Dedifferentiated amniotic fluid mesenchymal stem cell (primary cell): ENCODE measurements at regions not wholly inside any gene's neighbourhood (a gene's known extent, or its start where the extent isn't known, plus 50 kb on each side); places are given as distances from the start of the nearest gene placed in this dataset.
"Not testable (repeated sequence)": the region's sequence is repeated elsewhere in the genome, so short reads cannot be mapped to it uniquely, and the experiment has no call there.

ENCODE experiments used
- DNase-seq: peaks from one replicate; pipeline ENCODE4 v3.0.0-alpha.2; 2016; ENCODE audit errors: extremely low spot score

DNA sequence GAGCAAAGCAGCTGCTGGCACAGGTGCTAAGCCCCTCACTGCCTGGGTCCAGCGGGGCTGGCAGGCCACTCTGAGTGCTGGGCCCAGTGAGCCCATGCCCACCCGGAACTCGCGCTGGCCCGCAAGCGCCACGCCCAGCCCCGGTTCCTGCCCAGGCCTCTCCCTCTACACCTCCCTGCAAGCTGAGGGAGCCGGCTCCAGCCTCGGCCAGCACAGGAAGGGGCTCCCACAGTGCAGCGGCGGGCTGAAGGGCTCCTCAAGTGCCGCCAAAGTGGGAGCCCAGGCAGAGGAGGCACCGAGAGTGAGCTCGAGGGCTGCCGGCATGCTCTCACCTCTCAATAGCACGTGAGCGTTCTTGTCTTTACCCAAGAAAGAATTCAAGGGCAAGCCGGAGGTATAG, 219.5 kb upstream of the FRG2C start:
- DNase-seq: not testable (repeated sequence)

DNA sequence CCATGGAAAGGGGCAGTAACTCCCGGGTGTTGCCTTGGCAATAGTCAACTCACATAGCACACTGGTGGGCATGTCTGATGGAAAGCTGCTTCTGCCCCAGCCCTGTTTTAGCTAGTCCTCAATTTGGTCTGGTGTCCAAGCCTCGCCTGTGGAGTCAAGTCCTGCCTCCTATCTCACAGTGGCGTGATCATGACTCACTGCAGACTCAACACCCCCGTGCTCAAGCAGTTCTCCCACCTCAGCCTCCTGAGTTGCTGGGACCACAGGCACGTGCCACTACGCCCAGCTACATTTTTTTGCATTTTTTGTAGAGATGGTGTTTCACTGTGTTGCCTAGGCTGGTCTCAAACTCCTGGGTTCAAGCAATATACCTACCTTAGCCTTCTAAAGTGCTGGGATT, 218.9 kb upstream of the FRG2C start:
- DNase-seq: not testable (repeated sequence)

DNA sequence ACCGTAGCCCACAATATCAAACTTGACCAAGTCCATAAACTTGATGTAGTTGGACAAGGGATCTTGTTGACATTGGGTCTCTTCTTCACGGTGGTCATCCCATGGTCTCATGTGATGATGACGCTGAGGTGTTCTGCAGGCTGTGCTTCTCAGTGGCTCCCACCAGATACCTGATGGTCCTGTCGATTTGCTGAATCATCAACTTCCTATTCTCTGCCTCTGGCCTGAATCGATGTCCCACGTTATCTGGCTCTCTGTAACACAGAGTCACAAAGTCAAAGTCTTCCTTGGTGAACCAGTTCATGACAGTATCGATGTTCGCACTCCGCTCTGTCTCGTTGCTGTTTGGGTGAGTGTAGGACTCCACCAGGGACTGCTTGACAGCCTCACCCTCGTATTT, 217.2 kb upstream of the FRG2C start:
- DNase-seq: not testable (repeated sequence)

DNA sequence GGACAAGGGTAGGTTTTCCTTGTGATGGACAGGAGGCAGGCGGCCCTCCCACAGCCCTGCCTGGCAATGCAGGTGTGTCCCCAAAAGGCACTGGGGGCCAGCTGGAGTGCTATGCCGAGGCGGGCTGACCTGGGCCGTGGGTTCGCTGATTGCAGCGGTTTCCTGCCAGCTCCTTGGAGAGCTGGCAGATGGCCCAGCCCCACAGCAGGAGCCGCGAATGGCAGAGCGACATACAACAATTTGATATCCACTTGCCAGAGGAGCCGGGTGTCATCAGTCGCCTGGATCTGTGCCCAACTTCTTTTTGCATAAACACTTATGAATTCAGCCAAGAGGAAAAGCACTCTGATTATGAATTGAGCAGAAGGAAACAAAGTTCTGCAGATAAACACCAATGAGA, 210.8 kb upstream of the FRG2C start:
- not testable (repeated sequence) for DNase-seq

DNA sequence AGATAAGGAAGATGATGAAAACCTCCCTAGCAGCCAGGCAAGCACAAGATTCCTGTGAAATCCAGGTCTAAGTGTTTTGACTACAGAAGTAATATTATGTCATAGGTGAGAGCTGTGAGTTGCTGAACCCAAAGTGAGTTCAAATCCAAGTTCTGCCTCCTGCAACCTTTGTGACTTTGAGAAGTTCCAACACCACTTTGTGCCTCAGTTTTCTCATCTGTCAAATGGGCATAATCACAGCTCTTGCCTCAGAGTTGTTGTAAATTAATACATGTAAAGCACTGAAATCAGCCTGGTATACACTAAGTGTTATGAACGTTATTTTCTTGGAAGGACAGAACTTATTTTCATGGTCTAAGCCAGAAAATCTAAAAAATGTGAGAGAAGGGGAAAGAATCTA, 210.3 kb upstream of the FRG2C start:
- not testable (repeated sequence) for DNase-seq

DNA sequence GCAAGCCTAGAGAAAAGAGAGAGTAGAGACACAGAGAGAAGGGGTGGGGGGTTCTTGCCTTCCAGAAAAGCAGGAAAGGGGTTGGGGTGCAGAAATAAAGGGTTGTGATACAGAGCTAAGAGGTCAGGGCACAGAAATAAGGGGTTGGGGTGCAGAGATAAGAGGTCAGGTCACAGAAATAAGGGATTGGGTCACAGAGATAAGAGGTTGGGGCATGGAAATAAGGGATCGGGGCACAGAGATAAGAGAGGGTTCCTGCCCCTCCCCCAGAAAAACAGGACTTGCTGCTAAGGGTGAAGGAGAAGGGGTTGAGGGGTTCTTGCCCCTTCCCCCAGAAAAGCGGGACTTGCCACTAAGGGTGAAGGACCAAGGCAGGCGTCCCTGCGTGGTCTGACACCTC, 189.6 kb upstream of the FRG2C start:
- DNase-seq: not testable (repeated sequence)

DNA sequence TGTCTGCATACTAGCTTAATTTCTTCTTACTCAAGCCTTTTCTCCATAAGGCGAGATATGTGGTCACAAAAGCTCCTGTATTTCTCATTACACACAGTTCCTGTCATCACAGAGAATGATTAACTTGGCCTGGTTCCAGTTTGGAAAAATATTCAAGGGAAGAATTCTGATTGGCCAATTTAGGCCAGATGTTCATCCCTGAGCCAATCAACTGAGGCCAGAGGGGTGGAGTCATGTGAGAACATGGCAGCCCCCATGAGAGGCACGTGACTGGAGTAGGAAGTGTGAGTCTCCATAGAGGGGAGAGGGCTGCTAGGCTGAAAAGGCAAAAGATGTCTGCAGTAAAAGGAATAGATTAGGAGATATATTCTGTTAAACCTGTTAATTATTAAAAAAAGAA, 167.5 kb upstream of the FRG2C start:
- not testable (repeated sequence) for DNase-seq

DNA sequence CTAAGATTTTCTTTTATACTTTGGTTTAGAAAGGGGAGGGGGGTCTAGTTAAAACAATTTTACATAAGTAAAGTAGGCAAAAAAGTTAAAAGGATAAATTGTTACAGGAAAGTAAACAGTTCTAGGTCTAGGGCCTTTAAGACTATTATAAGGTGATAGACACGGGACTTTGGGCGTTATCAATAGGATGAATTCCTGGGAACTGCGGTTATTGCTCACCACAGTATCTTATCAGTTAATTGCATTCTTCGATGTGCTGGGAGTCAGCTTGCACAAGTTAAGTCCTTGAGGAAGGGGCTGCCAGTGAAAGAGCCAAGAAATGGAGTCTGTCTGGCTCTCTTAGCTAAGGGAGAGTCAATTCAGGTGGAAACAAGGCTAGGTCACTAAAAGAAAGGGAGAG, 163.8 kb upstream of the FRG2C start:
- DNase-seq: not testable (repeated sequence)

DNA sequence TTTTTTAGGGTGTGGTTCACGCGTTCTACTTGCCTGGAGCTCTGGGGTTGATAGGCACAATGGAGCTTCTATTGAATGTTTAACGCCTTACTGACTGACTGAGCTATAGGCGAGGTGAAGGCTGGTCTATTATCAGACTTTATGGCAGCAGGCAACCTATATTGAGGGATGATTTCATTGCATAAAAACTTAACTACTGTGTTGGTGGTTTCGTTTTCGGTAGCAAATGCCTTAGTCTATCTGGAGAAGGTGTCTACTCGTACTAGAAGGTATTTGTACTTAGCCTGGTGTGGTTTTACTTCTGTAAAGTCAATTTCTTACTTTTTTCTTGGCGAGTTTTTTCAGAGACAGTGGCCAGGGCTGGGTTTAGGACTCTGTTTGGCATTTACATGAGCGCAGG, 162.0 kb upstream of the FRG2C start:
- DNase-seq: not testable (repeated sequence)

DNA sequence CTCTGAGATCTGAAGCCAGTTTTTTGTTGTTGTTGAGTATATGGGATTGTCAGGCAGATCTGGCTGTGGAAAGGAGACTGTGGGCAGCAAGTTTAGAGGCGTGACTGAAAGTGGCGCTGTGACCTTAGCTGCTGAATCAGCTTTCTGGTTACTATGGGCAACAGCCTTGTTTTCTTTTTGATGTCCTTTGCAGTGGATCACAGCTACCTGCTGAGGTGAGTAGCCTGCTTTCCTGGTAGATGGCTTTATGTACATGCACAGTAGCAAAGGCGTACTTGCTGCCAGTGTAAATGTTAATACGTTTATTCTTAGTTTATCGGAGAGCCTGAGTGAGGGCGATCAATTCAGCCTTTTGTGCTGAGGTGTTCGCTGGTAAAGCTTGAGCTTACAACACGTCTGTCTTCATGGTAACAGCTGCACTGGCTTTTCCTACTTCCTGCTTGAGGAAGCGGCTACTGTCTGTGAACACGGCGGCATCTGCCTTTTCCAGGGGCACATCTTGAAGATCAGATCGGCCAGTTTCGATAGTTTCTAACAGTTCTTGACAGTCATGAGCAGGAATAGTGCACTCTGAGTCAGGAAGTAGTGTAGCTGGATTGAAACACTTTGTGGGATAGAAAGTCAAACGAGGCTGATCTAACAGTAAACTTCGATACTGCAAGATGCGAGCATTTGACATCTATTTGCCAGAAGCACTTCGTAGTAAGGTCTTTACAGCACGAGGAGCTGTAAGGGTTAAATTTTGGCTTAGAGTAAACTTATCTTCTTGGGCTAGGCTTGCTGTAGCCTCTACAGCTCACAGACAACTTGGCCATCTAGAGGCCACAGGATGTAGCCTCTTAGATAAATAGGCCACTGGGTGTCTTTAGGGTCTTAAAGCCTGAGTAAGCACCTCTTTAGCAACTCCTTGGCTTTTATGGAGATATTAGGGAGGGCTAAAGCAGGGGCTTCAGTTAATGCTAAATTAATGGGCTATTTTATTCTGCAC, 161.1 kb upstream of the FRG2C start:
- not testable (repeated sequence) for DNase-seq

DNA sequence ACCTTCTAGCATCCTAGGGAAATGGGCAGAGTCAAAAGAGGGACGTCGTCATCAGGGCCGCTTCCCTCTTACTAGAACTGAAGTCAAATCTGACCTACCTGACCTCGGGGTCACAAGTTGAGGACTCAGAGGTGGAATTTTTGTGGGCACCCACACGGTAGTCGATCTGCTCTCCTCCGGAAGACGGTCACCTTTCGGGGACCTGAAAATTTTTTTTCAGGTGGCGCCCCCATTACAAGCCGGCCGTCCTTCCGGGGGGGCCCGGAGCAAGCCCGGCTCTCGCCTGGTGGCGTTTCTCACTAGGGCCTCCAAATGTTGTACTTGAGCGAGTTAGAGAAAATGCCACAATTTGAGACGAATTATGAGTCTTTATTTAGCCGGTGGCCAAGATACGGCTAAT, 157.5 kb upstream of the FRG2C start:
- no peak for DNase-seq

DNA sequence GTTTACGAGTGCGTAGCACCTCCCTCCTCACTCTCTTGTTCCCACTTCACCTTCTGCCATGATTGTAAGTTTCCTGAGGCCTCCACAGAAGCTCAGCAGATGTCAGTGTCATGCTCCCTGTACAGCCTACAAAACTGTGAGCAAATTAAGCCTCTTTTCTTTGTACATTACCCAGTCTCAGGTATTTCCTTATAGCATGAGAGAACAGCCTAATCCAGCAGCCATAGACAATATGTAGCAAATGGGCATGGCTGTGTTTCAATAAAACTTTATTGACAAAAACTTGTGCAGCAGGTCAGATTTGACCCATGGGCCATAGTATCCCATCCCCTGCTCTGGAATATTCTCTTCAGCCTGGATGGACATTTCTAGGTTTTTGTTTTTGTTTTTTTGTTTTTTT, 156.2 kb upstream of the FRG2C start:
- DNase-seq: not testable (repeated sequence)

DNA sequence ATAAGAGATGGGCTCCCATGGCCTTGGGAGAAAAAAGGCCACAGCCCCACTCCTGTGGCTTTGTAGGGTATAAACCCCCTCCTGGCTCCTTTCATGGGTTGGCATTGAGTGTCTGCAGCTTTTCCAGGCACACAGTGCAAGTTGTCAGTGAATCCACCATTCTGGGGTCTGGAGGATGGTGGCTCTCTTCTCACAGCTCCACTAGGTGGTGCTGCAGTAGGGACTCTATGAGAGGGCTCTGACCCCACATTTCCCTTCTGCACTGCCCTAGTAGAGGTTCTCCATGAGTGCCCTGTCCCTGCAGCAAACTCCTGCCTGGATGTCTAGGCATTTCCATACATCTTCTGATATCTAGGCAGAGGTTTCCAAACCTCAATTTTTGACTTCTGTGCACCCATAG, 136.5 kb upstream of the FRG2C start:
- DNase-seq: not testable (repeated sequence)

DNA sequence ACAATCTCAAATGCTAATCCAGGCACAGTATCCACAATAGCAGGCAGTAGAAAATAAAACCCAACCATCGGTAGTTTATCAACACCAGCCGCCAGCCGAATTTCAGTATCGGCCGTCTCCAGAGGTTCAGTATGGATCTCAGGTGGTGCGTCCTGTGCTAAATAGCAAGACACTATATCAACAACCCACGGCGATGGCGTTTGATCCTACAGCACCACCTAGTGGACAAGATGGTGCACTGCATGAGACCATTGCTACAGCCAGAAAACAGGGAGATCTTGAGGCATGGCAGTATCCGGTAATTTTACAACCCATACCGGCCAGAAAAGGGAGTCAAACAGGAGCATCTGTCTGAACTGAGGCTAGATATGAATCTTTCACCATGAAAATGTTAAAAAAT, 112.0 kb upstream of the FRG2C start:
- not testable (repeated sequence) for DNase-seq

DNA sequence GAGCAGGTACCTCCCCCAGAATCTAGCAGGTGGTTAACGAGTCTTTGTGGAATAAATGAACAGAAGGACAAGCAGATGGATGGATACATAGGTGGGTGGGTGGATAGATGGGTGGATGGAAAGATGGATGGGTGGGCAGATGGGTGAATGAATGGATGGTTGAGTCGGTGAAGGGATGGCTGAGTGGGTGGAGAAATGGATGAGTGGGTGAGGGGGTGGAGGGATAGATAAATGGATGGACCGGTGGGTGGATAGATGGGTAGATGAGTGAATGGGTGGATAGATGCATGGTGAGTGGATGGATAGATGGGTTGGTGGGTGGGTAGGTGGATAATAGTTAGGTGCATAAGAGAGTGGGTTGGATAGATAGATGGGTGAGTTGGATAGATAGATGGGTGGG, 99.7 kb upstream of the FRG2C start:
- not testable (repeated sequence) for DNase-seq

DNA sequence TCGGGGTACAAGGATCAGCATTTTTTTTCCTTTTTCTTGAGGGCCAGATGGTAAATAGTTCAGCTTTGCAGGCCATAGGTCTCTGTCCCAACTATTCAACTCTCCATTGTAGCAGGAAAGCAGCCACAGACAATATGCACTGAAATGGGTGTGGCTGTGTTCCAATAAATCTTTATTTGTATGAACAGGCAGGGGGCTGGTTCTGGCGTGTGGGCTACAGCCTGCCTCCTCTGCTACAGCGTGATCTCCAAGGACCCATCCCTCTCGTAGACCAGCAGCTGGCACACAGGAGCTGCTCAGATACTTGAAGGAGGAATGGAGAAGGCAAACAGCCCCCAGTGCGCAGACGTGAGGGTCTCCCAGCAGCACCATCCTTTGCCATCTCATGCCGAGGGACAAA, 91.8 kb upstream of the FRG2C start:
- not testable (repeated sequence) for DNase-seq

DNA sequence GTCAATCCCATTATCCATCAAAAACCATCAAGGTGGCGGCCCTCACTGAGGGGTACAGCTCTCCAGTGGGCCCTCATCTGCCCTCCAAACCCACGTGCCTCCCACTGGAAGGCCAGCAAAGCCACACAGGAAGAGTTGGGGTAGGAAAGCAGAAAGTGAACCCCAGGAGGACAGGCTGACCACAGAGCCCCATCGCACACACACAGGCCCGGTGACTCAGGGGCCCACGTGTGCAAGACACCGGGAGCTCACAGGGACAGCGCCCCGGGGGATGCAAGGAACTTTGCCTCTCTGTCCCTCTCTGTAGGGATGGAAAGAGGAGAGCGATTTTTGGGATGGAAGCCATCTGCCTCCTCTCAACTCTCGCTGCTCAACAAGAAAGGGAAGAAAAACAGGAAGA, 85.0 kb upstream of the FRG2C start:
- DNase-seq: not testable (repeated sequence)

DNA sequence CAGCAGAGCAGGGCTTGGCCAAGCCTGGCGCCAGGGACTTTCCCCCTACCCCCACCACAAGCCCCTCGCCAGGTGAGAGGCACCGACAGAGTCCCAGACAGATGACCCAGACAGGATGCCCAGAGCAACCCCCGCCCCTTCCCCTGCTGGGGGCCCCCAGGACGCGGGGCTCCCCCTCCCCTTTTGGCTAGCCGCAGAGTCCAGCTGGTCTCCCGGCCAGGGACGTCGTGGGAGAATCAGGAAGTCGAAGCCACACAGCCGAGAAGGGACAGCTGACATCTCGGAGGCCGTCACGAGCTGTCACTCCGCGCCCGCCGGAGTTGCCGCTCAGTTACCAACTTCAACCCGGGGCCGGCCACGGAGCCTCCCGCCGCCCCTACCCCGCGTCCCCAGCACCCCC, 84.6 kb upstream of the FRG2C start:
- not testable (repeated sequence) for DNase-seq

DNA sequence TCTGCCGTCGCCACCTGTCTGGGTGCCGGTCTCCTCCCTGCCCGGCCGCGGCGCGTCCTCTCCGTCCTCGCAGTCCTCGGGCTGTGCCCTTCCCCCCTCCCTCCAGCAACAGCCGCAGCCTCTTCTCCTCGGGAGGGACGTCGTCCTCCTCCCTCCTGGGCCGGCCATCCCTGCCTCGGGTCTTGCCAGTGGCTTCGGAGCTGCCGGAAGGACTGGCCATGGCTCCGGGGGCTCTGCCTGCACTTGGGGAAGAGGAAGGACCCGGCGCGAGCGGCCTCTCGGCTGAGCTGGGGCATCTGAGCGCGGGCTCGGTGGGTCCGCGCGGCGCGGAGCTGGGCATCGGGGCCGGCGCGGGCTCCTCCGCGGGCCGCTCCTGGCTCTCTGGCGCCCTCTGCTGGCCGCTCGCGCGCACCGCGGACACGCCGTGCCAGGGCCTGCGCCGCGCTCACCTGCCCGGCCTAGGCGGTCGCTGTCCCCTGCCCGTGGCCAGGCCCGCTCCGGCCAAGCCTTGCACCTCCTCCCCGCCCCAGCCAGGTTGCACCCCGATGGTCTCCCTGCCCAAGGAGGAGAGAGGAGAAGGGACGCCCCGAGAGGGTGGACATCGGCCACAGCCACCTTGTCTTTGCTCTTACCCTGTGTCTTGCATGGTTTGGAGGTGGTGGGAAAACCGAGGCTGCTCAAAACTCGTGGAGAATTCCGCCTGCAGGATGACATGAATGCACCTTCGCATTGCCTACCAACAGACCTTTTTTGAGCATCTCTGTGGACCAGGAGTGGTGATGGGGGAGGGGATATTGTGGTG, 83.9 kb upstream of the FRG2C start:
- DNase-seq: not testable (repeated sequence)

DNA sequence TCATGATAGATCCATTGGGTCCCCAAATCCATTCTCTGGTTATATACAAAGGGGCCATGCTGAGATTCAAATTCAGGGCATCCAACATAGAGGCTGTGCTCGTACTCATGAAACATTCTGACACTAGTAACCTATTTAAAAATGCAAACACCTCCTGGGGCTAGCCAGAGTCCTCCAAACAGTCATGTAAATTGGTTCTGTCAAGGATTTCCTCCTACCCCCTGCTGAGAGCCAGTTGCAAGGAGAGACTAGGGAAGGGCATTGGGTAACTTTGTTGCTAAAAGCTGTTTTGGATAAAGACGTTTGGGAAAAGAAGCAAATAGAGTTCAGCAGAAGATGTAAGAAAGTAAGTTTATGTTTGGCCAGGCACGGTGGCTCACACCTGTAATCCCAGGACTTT, 81.6 kb upstream of the FRG2C start:
- DNase-seq: not testable (repeated sequence)

DNA sequence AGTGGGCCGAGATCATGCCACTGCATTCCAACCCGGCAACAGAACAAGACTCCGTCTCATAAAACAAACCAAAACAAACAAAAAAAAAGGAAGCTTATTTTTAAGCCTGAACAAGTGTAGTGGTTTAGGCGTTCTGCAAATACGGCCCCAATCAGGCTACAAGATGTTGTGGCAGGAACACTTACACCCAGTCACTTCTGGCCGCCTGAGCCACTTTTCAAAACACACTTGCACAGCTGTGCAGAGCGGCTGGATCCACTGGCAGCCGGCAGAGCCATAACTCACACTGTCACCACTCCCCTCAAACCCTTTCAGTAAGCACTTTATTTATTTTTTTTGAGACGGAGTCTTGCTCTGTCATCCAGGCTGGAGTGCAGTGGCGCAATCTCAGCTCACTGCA, 81.0 kb upstream of the FRG2C start:
- DNase-seq: not testable (repeated sequence)

DNA sequence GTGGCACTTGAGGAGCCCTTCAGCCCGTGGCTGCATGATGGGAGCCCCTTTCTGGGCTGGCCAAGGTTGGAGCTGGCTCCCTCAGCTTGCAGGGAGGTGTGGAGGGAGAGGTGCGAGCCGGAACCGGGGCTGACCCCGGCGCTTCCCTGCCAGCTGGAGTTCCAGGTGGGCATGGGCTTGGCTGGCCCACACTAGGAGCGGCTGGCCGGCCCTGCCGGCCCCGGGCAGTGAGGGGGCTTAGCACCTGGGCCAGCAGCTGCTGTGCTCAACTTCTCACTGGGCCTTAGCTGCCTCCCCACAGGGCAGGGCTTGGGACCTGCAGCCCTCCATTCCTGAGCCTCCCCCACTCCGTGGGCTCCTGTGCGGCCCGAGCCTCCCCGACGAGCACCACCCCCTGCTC, 76.4 kb upstream of the FRG2C start:
- DNase-seq: not testable (repeated sequence)

DNA sequence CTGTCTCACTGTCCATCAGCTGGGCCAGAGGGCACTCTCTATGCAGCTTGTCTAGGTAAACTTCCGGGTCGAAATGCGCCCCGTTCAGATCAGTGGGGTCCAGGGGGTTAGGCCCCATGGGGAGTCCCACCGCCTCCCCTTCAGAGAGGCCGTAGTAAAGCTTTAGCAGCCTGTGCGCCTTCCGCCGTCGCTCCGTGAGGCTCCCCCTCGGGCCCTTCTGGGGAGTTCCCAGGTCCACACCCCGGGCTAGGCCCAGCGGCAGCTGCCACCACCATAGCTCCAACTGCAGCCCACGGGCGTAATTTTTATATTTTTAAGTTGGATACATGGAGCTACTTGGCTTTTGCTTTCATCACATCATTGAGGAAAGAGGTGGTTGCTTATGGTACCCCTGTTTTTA, 73.7 kb upstream of the FRG2C start:
- not testable (repeated sequence) for DNase-seq
